ENCODE measurements at regions not wholly inside any gene's neighbourhood (a gene's known extent, or its start where the extent isn't known, plus 50 kb on each side); places are given as distances from the start of the nearest gene placed in this dataset.

DNA sequence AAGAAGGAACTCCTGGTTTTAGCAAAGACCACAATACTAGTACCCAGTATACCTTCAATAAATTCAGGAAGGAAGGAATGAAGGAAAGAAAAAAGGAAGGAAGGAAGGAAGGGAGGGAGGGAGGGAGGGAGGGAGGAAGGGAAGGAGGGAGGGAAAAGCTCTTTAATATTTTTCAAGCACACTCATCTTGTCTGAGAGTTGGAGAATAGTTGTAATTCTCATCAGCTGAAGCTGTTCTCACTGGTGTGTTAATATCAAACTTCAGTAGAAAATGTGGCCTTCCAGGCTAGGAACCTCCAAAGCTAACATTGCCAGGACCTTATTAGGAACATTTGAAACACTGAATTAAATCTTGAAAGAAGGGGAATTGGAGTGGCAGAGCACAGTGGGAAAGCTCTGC is 55.2 kb upstream of the CDH5 start:
- TF ChIP-seq TCF12 (IDR thresholded peaks at IDR 0.05; ENCODE audit: low read depth): no peak
- TF ChIP-seq, protein P1, sequence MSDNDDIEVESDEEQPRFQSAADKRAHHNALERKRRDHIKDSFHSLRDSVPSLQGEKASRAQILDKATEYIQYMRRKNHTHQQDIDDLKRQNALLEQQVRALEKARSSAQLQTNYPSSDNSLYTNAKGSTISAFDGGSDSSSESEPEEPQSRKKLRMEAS (IDR thresholded peaks at IDR 0.05): no peak
- TF ChIP-seq, protein P2, sequence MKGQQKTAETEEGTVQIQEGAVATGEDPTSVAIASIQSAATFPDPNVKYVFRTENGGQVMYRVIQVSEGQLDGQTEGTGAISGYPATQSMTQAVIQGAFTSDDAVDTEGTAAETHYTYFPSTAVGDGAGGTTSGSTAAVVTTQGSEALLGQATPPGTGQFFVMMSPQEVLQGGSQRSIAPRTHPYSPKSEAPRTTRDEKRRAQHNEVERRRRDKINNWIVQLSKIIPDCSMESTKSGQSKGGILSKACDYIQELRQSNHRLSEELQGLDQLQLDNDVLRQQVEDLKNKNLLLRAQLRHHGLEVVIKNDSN (IDR thresholded peaks at IDR 0.05): no peak

All from Ishikawa (cell line).